ENCODE measurements at regions not wholly inside any gene's neighbourhood (a gene's known extent, or its start where the extent isn't known, plus 50 kb on each side); places are given as distances from the start of the nearest gene placed in this dataset.
"Not testable (repeated sequence)": the region's sequence is repeated elsewhere in the genome, so short reads cannot be mapped to it uniquely, and the experiment has no call there.

DNA sequence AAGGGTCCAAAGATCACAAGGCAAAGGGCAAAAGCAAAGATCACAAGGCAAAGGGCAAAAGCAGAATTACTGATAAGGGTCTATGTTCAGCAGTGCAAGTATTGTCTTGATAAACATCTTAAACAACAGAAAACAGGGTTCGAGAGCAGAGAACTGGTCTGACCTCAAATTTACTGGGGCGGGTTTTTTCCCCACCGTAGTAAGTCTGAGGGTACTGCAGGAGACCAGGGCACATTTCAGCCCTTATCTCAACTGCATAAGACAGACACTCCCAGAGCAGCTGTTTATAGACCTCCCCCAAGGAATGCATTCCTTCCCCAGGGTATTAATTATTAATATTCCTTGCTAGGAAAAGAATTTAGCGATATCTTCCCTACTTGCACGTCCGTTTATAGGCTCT lies 61.3 kb downstream of the ZNF860 start:
- H3F3A ChIP-seq (ENCODE audit: low read length, unreplicated experiment); intact Hi-C loops (cut with micrococcal nuclease); H3K9me2 ChIP-seq (replicated peaks; ENCODE audit: low read length); H3K4me2 ChIP-seq (ENCODE audit: low read length); H3K4me3 ChIP-seq (ENCODE audit: low read length); ATAC-seq; DNase-seq; BruUV-seq (replicated peaks); H3K9ac ChIP-seq (ENCODE audit: low read length); H3K27me3 ChIP-seq (ENCODE audit: low read length); CTCF ChIA-PET; POLR2A ChIA-PET (ENCODE audit: unreplicated experiment); H3K79me2 ChIP-seq (ENCODE audit: low read length); H3K36me3 ChIP-seq (ENCODE audit: low read depth, low read length); H2AFZ ChIP-seq (ENCODE audit: low read length); H3K9me3 ChIP-seq (ENCODE audit: low read length); H3K27ac ChIP-seq (ENCODE audit: low read length); H4K20me1 ChIP-seq (ENCODE audit: low read length): not testable (repeated sequence)
- H3K4me1 ChIP-seq (ENCODE audit: insufficient read depth, low read length): peaks cover 31% of the 10 kb centered on the region

DNA sequence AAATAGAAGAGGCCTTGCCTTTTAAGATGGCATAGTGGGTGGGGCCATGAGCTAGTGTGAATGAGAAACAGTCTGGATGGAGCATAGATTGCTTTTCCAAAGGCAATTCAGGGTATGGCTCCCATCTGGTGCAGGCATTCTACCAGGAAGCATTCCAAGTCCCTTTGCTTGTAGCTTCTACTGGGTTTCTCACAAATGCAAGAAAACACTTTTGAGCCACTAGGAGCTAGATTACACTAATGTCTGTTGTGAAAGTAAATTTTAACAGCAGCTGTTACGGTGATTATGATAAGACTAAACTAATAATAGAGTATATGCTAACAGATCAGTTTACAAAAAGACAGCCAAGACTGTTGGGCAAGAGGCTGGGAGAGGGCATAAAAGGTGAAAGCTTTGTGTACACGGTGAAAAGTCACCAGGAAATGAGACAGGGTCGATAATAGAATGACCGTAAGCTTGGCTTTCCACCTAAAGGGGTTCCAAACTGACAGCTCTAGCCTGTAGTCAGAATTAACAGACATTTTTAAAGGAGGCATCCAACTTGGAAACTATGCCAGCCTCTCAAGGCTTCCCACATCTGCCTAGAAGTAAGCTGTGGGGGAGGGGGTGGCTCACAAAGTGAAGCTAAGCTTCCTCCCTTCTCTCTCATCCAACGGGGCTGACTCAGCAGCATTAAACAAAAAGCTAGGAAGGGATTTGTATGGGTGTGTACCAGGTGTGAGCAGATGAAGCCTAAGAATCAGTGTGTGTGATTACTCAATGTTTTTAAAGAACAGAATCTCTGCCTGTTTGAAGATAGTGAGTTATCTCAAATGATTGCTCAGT lies 61.1 kb upstream of the GPD1L start:
- H4K20me1 ChIP-seq (ENCODE audit: low read length): no peaks in the 10 kb centered on the region
- H3K4me2 ChIP-seq (ENCODE audit: low read length): peak overlapping the region; percentile 77
- no peaks in the 10 kb centered on the region for H3K27me3 ChIP-seq (ENCODE audit: low read length)
- H3K4me3 ChIP-seq (ENCODE audit: low read length): peak overlapping the region; percentile 31
- H3K9me2 ChIP-seq (replicated peaks; ENCODE audit: low read length): no peaks in the 10 kb centered on the region
- ChIA-PET CTCF (interaction anchor here (0.7 to 1.6 kb wide), 3 partner anchors 27 to 109 kb away, joined by 4 to 11 read pairs (median 4); no protein-coding TSS in a partner anchor), POLR2A (ENCODE audit: unreplicated experiment) (interaction anchor here (0.5 kb wide), 1 partner anchor 448 kb away, joined by 4 read pairs; no protein-coding TSS in a partner anchor)
- peaks cover 6% of the 10 kb centered on the region for H3F3A ChIP-seq (ENCODE audit: low read length, unreplicated experiment)
- peaks cover 27% of the 10 kb centered on the region for H3K4me1 ChIP-seq (ENCODE audit: insufficient read depth, low read length)
- DNase-seq: peak; percentile 92
- H3K79me2 ChIP-seq (ENCODE audit: low read length): no peaks in the 10 kb centered on the region
- H3K9me3 ChIP-seq (ENCODE audit: low read length): 0 out of 2 replicates have a peak, but pooled peaks cover 7% of the 10 kb centered on the region
- peak; percentile 87 for ATAC-seq
- peak overlapping the region; percentile 37 for H2AFZ ChIP-seq (ENCODE audit: low read length)
- TF ChIP-seq EZH2 (IDR thresholded peaks at IDR 0.05; ENCODE audit: low read length, unreplicated experiment) (no peak), EZH2phosphoT487 (IDR thresholded peaks at IDR 0.05; ENCODE audit: borderline replicate concordance, low read length) (no peak)
- TF ChIP-seq, protein P1, sequence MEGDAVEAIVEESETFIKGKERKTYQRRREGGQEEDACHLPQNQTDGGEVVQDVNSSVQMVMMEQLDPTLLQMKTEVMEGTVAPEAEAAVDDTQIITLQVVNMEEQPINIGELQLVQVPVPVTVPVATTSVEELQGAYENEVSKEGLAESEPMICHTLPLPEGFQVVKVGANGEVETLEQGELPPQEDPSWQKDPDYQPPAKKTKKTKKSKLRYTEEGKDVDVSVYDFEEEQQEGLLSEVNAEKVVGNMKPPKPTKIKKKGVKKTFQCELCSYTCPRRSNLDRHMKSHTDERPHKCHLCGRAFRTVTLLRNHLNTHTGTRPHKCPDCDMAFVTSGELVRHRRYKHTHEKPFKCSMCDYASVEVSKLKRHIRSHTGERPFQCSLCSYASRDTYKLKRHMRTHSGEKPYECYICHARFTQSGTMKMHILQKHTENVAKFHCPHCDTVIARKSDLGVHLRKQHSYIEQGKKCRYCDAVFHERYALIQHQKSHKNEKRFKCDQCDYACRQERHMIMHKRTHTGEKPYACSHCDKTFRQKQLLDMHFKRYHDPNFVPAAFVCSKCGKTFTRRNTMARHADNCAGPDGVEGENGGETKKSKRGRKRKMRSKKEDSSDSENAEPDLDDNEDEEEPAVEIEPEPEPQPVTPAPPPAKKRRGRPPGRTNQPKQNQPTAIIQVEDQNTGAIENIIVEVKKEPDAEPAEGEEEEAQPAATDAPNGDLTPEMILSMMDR (conservative IDR thresholded peaks at IDR 0.05; ENCODE audit: low read depth, low read length): no peak
- peak overlapping the region; percentile 52 for H3K9ac ChIP-seq (ENCODE audit: low read length)
- intact Hi-C loops (cut with micrococcal nuclease): loop anchor here (1.0 to 5.0 kb wide), 6 partner anchors 27 to 99 kb away; partner anchors contain the start of genes OSBPL10 and ZNF860
- H3K36me3 ChIP-seq (ENCODE audit: low read depth, low read length): no peaks in the 10 kb centered on the region
- H3K27ac ChIP-seq (ENCODE audit: low read length): peak overlapping the region; percentile 91
- BruUV-seq (replicated peaks): no TSS peak

DNA sequence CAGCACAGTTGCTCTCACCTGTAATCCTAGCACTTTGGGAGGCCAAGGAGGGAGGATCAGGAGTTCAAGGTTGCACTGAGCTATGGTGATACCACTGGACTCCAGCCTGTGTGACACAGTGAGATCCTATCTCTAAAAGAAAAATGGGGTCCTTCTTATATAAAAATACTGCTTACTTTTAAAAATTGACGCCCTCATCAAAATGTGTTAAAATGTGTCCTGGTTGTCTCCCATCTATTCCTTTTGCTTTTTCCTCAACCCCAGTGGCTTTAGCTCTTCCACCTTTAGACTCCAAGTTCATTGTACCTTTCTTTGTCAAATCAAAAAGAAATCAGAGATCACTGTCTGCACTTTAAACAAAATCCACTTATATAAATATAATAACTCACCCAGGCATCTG lies 60.3 kb upstream of the GPD1L start:
- no TSS peak for BruUV-seq (replicated peaks)
- TF ChIP-seq, protein P1 (conservative IDR thresholded peaks at IDR 0.05; ENCODE audit: low read depth, low read length): no peak
- TF ChIP-seq EZH2phosphoT487 (IDR thresholded peaks at IDR 0.05; ENCODE audit: borderline replicate concordance, low read length): no peak
- no peak for TF ChIP-seq EZH2 (IDR thresholded peaks at IDR 0.05; ENCODE audit: low read length, unreplicated experiment)
- Histone ChIP-seq H3K4me1 (ENCODE audit: insufficient read depth, low read length) (peaks cover 32% of the 10 kb centered on the region), H3K9me2 (replicated peaks; ENCODE audit: low read length) (no peaks in the 10 kb centered on the region), H3K27ac (ENCODE audit: low read length) (peak overlapping the region; percentile 91), H3K36me3 (ENCODE audit: low read depth, low read length) (no peaks in the 10 kb centered on the region), H3K9me3 (ENCODE audit: low read length) (0 out of 2 replicates have a peak, but pooled peaks cover 7% of the 10 kb centered on the region), H3K4me3 (ENCODE audit: low read length) (peak overlapping the region; percentile 31; the same call in 1 of the 2 replicates), H3K4me2 (ENCODE audit: low read length) (peak overlapping the region; percentile 77), H3K27me3 (ENCODE audit: low read length) (no peaks in the 10 kb centered on the region), H3K79me2 (ENCODE audit: low read length) (no peaks in the 10 kb centered on the region), H3F3A (ENCODE audit: low read length, unreplicated experiment) (peaks cover 6% of the 10 kb centered on the region), H4K20me1 (ENCODE audit: low read length) (no peaks in the 10 kb centered on the region), H3K9ac (ENCODE audit: low read length) (peak overlapping the region; percentile 47), H2AFZ (ENCODE audit: low read length) (0 out of 2 replicates have a peak overlapping the region, but pooled peaks have one; percentile 37)
- intact Hi-C loops (cut with micrococcal nuclease): loop anchor here (5.0 kb wide), 1 partner anchor 36 kb away; no protein-coding TSS in a partner anchor
- CTCF ChIA-PET: interaction anchor here (0.7 to 1.6 kb wide), 3 partner anchors 27 to 108 kb away, joined by 4 to 11 read pairs (median 4); no protein-coding TSS in a partner anchor
- DNase-seq (no peak), ATAC-seq (no peak)
- POLR2A ChIA-PET (ENCODE audit: unreplicated experiment): no interaction called here

Measured in PC-3 (cell line).